Neutrophil (primary cell): ENCODE measurements at regions not wholly inside any gene's neighbourhood (a gene's known extent, or its start where the extent isn't known, plus 50 kb on each side); places are given as distances from the start of the nearest gene placed in this dataset.
"Not testable (repeated sequence)": the region's sequence is repeated elsewhere in the genome, so short reads cannot be mapped to it uniquely, and the experiment has no call there.

Experiments used
- H3K27ac ChIP-seq: fragments of 200-600 bp; sonication (generic); 2 replicates; pipeline ENCODE4 v1.5.1; 2016; ENCODE audit warnings: mild to moderate bottlenecking, moderate library complexity
- H3K27me3 ChIP-seq: fragments of 200-600 bp; sonication (generic); 2 replicates; pipeline ENCODE4 v1.6.0; 2016; ENCODE audit warnings: mild to moderate bottlenecking
- H3K36me3 ChIP-seq: fragments of 200-600 bp; sonication (generic); 2 replicates; pipeline ENCODE4 v1.5.1; 2017
- H3K4me1 ChIP-seq, 2 experiments: fragments of 200-600 bp in 1 of 2; sonication (generic) in 1 of 2; 1 replicate in 1 of 2; 2 replicates in 1 of 2; pipeline versions ENCODE4 v1.5.1 to v1.6.1; 2013 to 2016; ENCODE audit warnings: low read depth in 1 of 2, low read length in 1 of 2, mild to moderate bottlenecking in 1 of 2, moderate library complexity in 1 of 2; ENCODE audit not compliant: control insufficient read depth in 1 of 2, insufficient read depth in 1 of 2
- H3K4me3 ChIP-seq, 2 experiments: fragments of 200-600 bp in 1 of 2; sonication (generic) in 1 of 2; 1 replicate in 1 of 2; 2 replicates in 1 of 2; pipeline ENCODE4 v1.5.1; 2013 to 2016; ENCODE audit warnings: low read depth in 1 of 2, low read length in 1 of 2, mild to moderate bottlenecking in 1 of 2, moderate library complexity in 1 of 2
- H3K9me3 ChIP-seq: fragments of 200-600 bp; sonication (generic); 2 replicates; pipeline ENCODE4 v1.5.1; 2016
- CTCF ChIP-seq: fragments of 200-600 bp; sonication (generic); IDR thresholded peaks from 2 replicates; pipeline ENCODE4 v1.5.1; 2016; ENCODE audit warnings: antibody characterized with exemption

GRCh38 chr12:100061814-100062213, 77.1 kb upstream of the ANKS1B start:
- TF ChIP-seq CTCF, result no peak
- H3K4me3 ChIP-seq, result no peak overlapping the region
- peaks cover 54% of the 10 kb centered on the region for H3K36me3 ChIP-seq
- H3K27ac ChIP-seq, result no peak overlapping the region
- no peaks in the 10 kb centered on the region for H3K4me1 ChIP-seq
- H3K27me3 ChIP-seq, result no peaks in the 10 kb centered on the region
- no peaks in the 10 kb centered on the region for H3K9me3 ChIP-seq

- Histone ChIP-seq H3K9me3 (no peaks in the 10 kb centered on the region), H3K27me3 (no peaks in the 10 kb centered on the region), H3K4me1 (no peaks in the 10 kb centered on the region), H3K27ac (no peak overlapping the region), H3K4me3 (no peak overlapping the region), H3K36me3 (peaks cover 75% of the 10 kb centered on the region)
- no peak for TF ChIP-seq CTCF
Measured at GRCh38 chr12:100058482-100059029, 73.8 kb upstream of the ANKS1B start.

GRCh38 chr12:100046202-100046601, 61.5 kb upstream of the ANKS1B start:
- not testable (repeated sequence) for H3K27me3 ChIP-seq, H3K4me3 ChIP-seq, H3K4me1 ChIP-seq, H3K9me3 ChIP-seq, H3K27ac ChIP-seq
- peaks cover 81% of the 10 kb centered on the region for H3K36me3 ChIP-seq

GRCh38 chr12:100044266-100044665, 59.5 kb upstream of the ANKS1B start:
- no peak overlapping the region for H3K27ac ChIP-seq
- no peaks in the 10 kb centered on the region for H3K27me3 ChIP-seq
- no peak for TF ChIP-seq CTCF
- no peaks in the 10 kb centered on the region for H3K4me1 ChIP-seq
- no peak overlapping the region for H3K4me3 ChIP-seq
- no peaks in the 10 kb centered on the region for H3K9me3 ChIP-seq
- H3K36me3 ChIP-seq, result peaks cover 70% of the 10 kb centered on the region

GRCh38 chr12:100043631-100044030, 58.9 kb upstream of the ANKS1B start:
- Histone ChIP-seq H3K27me3 (no peaks in the 10 kb centered on the region), H3K9me3 (no peaks in the 10 kb centered on the region), H3K36me3 (peaks cover 69% of the 10 kb centered on the region), H3K4me1 (no peaks in the 10 kb centered on the region), H3K27ac (no peak overlapping the region), H3K4me3 (no peak overlapping the region)
- no peak for TF ChIP-seq CTCF
